HL-60/S4 treated with retinoic acid at 250 ng/mL for 4 days and 3 days (cell line): ENCODE measurements at regions not wholly inside any gene's neighbourhood (a gene's known extent, or its start where the extent isn't known, plus 50 kb on each side); places are given as distances from the start of the nearest gene placed in this dataset.
"Not testable (repeated sequence)": the region's sequence is repeated elsewhere in the genome, so short reads cannot be mapped to it uniquely, and the experiment has no call there.

ENCODE experiments used
- in situ Hi-C: fragments of 300-500 bp; cut with MboI; formaldehyde crosslinking; loops from 2 replicates; pipeline ENCODE4 v1.7.0; 2022; ENCODE audit warnings: low sequenced_read_pairs

- in situ Hi-C loops = no loop called here
Observed at GRCh38 chr5:157963761-157964160, 104.8 kb upstream of the CLINT1 start.

DNA sequence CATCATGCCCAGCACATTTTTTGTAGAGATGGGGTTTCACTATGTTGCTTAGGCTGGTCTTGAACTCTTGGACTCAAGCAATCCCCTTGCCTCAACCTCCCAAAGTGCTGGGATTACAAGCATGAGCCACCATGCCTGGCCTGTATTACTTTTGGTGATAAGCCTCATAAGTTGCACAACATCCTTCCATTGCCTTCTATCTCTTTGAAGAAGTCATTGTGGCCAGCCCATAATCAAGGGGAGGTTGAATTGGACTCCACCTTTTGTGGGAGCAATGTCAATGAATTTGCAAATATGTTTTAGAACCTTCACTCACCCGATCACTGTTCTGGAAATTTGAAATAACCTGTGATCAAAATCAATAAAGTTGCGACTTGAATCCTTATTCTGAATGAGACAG is 104.3 kb upstream of the CLINT1 start:
- in situ Hi-C loops = no loop called here

DNA sequence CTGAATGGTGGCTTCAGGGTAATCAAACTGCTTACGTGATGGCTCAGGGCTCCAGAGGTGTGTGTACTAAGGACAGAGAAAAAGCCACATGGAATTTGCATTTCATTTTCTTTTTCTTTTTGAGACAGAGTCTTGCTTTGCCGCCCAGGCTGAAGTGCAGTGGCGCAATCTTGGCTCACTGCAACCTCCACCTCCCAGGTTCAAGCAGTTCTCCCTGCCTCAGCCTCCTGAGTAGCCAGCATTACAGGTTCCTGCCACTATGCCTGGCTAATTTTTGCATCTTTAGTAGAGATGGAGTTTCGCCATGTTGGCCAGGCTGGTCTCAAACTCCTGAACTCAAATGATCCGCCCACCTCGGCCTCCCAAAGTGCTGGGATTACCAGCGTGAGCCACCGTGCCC is 103.7 kb upstream of the CLINT1 start:
- in situ Hi-C loops = not testable (repeated sequence)

- in situ Hi-C loops = no loop called here
Observed at GRCh38 chr5:157961896-157962590, 103.1 kb upstream of the CLINT1 start.

GRCh38 chr5:157961176-157961575 is 102.2 kb upstream of the CLINT1 start:
- in situ Hi-C loops = no loop called here

DNA sequence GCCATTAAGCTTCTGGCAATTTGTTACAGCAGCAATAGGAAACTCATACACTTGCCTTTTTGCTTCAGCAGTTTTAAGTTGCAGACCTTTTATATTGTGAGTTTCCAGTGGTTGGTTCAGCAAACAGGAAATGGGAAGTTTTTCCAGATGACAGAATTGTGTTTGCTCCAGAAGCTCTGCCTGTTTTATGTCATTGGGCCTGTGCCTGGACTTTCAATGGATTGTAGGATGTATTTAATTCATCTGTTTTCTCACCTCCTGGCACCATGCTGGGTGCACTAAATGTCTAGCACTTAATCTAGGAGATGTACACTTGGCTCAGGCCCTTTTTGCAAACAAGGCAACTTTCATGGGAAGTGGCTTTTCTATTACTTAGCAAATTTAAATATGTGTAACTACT is 100.4 kb upstream of the CLINT1 start:
- in situ Hi-C loops = no loop called here

DNA sequence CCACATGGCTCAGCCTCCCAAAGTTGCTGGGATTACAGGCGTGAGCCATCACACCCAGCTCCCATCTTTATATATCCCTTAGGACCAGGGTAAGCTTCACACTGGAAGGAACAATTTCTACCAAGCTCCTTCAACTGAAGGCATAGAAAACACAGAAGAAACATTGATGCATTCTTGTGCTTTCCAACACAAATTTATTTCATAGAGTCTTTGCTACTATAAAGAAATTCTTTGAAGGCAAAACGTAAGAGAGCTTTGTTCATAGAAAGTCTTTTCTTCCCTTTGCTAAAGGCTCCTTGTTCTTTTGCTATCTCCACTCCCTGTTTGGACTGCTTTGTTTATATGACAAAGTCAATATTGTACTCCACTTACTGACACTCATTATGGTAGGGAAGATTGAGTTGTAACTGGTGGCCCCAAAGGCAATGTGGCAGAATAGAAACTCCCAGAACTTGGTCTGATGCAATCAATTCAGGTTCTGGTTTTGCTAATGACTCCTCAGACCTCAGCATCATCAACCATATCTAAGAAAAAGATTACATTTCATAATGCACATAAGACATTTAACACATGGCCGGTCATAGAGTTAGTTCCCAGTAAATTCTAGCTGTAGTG is 97.4 kb upstream of the CLINT1 start:
- in situ Hi-C loops = no loop called here

DNA sequence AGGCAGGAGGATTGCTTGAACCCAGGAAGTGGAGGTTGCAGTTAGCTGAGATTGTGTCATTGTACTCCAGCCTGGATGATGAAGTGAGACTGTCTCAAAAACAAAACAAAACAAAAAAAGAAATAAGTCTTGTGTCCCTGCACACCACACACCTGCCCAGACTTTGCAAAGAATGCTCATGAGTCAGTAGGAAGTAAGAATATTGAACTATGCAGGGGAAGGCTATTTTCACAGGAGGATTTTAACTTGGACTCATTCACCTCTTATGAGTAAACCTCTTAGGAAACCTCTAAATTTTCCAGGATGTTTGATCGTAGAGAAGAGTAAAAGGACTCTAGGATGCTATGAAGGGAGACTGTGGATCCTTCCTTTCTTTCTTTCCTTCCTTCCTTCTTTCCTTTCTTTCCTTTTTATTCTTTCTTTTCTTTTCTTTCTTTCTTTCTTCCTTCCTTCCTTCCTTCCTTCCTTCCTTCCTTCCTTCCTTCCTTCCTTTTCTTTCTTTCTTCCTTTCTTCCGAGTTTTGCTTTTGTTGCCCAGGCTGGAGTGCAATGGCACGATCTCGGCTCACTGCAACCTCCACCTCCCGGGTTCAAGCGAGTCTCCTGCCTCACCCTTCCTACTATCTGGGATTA is 96.7 kb upstream of the CLINT1 start:
- in situ Hi-C loops = no loop called here

DNA sequence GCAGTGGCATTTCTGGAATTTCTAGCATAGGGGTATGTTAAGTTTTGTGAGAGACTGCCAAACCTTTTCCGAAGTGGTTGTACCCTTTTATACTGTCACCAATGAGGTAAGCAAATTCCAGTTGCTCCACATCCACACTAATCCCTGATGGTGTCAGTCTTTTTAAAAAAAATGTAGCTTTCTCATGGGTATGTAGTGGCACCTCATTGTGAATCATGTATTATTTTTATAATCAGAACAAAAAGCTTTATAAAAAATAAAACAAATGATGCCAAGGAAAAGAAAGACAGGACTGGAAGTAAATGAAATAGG is 93.4 kb upstream of the CLINT1 start:
- in situ Hi-C loops = no loop called here

DNA sequence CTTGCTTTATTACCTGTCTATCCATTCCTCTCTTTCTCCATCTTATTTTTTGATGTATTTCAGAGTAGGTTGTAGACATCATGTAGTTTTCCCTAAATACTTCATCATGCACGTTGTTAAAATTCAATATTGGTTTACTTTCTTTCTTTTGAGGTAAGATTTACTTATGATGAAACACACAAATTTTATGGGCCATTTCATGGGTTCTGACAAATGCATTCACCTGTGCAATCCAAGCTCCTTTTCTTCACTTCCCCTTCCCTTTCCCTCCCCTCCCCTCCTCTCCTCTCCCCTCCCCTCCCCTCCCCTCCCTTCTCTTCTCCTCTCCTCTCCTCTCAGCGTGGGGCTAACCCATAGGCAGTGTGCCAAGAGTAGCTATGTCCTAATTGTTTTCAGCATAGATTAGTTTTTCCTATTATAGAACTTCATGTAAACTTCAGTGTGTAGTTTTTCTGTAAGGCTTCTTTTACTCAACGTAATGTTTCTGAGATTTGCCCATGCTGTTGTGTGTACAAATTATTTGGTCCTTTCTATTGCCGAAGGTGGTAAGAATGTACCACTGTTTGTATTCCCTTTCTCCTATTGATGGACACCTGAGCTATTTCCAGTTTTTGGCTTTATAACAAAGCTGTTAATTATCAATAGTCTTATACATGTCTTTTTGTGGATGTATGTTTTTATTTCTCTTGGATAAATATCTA is 92.9 kb upstream of the CLINT1 start:
- in situ Hi-C loops = no loop called here

- in situ Hi-C loops = no loop called here
Observed at GRCh38 chr5:157949520-157949919, 90.6 kb upstream of the CLINT1 start.

DNA sequence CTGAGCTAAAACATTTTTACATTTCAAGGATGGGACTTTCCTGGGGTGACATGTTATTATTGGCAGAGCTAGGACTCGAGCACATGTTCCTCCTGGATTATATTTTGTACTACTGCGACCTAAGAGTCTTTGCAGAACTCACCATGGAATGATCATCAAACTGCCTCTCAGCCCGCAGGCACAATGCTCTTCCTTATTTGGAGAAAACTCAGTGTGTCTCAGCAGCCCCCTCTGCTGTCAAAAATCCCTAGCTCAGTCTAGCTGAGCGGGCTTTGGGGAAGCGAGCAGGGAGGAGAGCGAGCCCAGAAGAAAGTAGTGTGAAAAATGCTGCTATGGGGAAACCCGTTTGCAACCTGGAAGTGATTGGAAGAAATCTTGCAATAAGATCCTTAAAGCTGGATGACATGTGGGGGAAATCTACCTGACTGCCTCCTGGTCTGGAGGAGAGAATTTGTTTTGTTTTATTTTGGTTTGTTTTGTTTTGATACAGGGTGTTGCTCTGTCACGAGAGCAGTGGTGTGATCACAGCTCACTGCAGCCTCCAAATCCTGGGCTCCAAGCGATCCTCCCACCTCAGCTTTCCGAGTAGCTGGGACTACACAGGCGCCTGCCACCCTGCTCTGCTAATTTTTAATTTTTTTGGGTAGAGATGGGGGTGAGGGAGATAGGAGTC is 89.9 kb upstream of the CLINT1 start:
- in situ Hi-C loops = no loop called here

DNA sequence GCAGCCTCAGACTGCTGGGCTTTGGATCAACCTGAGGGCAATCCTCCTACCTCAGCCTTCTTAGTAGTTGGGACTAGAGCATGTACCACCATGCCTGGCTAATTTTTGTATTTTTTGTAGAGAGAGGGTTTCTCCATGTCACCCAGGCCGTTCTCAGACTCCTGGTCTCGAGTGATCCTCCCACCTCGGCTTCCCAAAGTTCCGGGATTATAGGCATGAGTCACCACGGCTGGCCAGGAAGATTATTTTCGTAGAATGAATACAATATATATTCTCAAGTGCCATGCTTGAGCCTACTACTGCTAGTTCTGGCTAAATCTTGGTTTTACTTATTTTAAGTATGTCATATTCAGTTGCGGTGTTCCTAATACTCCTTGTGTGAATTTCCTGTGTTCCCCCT is 88.2 kb upstream of the CLINT1 start:
- in situ Hi-C loops = no loop called here

- in situ Hi-C loops = not testable (repeated sequence)
Observed at GRCh38 chr5:157945822-157946221, 86.9 kb upstream of the CLINT1 start.

GRCh38 chr5:157944938-157945337 is 86.0 kb upstream of the CLINT1 start:
- in situ Hi-C loops = no loop called here

DNA sequence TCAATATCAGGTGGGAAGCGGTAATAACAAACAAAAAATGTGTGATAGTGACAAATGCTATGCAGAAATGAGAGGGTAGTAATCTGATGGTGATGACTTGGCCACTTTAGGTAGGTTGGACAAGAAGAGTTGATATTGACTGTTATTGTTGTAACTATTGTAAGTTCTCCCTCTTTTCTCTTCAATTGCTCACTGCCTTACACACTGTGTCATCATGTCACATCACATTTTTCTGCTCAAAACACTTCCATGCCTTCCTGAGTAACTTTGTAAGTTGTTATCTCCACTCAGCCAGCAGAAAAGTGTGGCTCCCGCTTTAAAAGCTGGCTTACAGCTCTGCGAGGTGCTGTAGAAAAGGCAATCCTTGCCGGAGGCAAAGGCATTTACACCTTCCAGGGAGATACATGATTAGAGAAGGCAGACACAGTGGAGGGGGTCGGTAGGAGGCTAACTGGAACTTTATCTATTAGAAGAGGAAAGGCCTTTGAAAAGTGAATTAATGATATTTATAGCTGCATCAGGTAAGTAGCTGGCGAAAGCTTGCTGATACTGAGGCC is 85.2 kb upstream of the CLINT1 start:
- in situ Hi-C loops = no loop called here

DNA sequence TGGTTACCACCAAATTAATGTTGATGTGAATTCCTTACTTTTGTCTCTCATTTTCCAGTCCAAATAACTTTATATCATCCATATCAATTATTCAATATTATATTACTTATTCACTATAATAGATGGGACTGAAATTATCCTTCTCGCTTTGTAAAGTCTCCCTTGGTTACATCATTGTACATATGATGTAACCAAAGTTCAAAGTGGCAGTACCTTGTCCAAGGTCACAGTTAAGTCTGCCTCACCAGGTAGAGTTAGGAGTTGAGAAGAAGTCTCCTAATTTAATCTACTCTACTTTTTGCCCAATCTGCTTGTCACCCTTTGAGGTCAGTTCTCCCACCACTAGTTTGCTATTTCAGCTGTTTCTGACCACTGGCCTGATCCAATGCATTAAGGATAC is 83.7 kb upstream of the CLINT1 start:
- in situ Hi-C loops = no loop called here

DNA sequence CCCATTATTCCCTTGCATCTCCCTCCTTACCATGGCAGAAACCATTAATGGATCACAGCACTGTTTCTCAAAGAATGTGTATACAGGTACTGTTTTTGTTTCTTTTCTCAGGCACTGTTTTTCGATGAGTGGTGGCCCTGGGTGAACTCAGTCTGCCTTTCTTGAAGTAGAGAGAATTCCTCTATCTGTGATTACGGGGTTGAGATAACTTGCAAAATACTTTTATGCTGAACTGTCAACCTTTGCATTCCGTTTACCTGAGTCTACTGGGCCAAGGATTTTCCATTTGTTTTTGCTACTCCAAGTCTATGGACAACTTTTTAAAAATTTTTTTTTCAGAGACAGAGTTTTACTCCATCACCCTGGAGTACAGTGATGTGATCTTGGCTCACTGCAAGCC is 82.7 kb upstream of the CLINT1 start:
- in situ Hi-C loops = no loop called here

DNA sequence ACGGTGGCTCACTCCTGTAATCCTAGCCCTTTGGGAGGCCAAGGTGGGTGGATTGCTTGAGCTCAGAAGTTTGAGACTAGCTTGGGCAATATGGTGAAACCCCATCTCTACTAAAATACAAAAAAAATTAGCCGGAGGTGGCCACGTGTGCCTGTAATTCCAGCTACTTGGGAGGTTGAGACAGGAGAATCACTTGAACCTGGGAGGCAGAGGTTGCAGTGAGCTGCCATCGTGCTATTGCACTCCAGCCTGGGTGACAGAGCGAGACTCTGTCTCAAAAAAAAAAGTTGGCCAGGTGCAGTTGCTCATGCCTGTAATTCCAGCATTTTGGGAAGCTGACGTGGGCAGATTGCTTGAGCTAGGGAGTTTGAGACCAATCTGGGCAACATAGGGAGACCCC is 79.2 kb upstream of the CLINT1 start:
- in situ Hi-C loops = not testable (repeated sequence)

GRCh38 chr5:157936776-157937501 is 78.0 kb upstream of the CLINT1 start:
- in situ Hi-C loops = not testable (repeated sequence)
